Activated CD4-positive, alpha-beta T cell treated with anti-CD3 and anti-CD28 coated beads for 1 hour (primary cell): ENCODE measurements at regions not wholly inside any gene's neighbourhood (a gene's known extent, or its start where the extent isn't known, plus 50 kb on each side); places are given as distances from the start of the nearest gene placed in this dataset.

ENCODE experiments used
- DNase-seq: peaks from one replicate; pipeline ENCODE4 v3.0.0-alpha.2; 2020

GRCh38 chr5:117095346-117096332, 521.0 kb upstream of the SEMA6A start:
- DNase-seq = no peak

GRCh38 chr5:117094114-117094815, 519.6 kb upstream of the SEMA6A start:
- no peak for DNase-seq

GRCh38 chr5:117093653-117094052, 519.0 kb upstream of the SEMA6A start:
- DNase-seq = no peak

GRCh38 chr5:117089001-117089400, 514.4 kb upstream of the SEMA6A start:
- DNase-seq = no peak

DNA sequence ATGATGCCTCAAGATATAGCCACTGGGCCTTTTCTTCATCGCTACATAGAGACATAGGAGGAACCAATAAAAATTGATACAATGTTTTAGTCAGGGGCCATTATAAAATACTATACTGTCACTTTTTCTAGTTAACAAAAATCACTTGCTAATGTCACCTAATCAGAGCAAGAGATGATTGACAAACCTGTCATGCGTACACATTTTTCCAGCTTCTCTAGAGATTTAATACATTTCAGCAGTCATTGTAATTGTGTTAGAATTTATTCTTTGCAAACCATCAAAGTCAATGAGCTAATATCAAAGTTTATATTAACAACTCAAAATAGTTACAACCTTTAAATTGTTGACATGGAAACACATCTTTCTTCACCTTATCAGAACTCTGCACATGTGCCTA, 513.6 kb upstream of the SEMA6A start:
- no peak for DNase-seq

DNA sequence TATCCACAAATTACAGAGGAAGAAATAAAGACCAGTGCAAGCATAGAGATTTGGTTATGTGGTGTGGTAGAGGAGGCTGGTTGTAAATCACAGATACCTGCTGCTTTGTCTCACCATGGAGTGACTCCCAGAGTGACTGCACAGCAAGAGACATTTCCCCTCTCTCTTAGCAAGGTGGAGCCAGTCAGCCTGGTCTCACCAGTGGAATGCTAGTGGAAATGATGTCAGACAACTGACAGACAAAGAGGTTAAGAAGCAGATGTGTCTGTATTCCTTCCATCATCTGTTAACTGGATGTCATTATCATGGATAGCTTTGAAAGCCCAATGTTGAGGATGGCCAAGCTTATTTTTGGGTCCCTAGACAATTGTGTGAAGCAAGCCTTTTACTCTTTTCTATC, 509.4 kb upstream of the SEMA6A start:
- DNase-seq = no peak

GRCh38 chr5:117082977-117083376, 508.4 kb upstream of the SEMA6A start:
- DNase-seq = no peak

DNA sequence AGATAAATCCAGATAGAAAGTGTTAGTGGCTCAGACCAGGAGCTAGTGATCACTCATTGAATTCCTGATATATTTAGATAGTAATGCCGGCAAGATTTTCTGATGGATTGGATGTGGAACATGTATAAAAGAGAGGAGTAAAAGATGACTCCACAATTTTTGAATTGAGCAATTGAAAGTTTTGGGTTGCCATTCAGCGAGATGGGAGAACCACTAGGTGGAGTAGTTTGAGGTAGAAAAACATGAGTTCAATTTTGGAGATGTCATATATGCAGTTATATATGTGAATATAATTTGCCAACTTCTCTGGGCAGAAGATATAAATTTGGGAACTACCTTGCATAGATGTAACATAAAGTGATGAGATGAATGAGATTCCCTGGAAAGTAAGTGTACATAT, 502.5 kb upstream of the SEMA6A start:
- no peak for DNase-seq

GRCh38 chr5:117072439-117072838, 497.8 kb upstream of the SEMA6A start:
- no peak for DNase-seq

- no peak for DNase-seq
These were observed 491.2 kb upstream of the SEMA6A start for GRCh38 chr5:117065800-117066199.

DNA sequence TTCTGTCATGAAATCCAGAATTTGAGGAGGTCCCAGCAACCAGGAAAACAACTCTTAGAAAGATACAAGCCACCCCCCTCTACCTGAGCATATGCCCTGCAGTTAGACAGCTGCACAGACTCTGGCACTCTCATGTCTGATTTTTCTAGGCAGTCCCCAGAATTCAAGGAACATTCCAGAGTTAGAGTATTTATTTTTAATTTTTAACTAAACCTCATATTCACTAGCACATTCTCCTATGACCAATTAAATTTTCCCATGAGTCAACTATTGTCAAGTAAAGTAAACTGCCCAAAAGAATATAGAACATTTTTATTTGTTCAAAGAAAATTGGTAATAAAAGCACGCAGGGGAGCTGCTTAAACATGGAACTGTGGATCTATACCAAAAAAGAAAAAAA, 490.5 kb upstream of the SEMA6A start:
- no peak for DNase-seq

DNA sequence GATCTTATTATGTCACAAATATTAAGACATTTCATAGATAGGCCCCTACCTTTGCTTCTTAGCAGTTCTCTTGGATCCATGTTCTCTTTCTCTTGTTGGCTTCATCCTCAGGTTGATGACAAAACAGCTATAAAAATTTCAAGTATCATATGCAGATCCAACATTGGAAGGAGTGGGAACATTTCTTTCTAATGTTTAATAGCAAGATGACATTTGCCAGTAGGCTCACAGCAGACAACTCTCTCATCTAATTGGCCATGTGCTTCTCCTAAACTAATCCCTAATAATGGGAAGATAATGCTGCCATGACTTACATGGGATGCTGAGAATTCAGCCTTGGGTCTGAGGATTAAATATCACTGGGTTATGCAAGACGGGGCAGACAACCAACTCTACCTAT, 485.5 kb upstream of the SEMA6A start:
- DNase-seq = no peak

- DNase-seq = no peak
These were observed 484.1 kb upstream of the SEMA6A start for GRCh38 chr5:117058740-117059139.

GRCh38 chr5:117055517-117055916, 480.9 kb upstream of the SEMA6A start:
- no peak for DNase-seq

- DNase-seq = no peak
These were observed 480.3 kb upstream of the SEMA6A start for GRCh38 chr5:117054911-117055310.

DNA sequence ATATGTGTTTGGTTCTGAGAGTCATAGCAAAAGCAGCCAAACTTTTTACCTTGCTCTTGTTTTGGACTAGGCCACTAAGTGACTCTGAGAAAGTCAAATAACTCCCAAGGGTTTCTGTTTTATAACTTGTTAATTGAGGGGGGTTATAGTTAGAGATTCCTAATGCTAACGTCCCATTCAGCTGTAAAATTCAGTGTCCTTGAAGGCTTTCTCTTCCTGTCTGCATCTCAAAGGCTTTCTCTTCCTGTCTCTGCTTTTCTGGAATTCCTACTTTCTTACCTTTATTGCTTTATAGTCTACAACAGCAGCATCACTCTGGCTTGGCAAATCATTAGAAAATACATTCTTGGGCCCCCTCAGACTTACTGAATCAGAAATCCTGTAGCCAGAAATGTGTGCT, 479.5 kb upstream of the SEMA6A start:
- DNase-seq = no peak

DNA sequence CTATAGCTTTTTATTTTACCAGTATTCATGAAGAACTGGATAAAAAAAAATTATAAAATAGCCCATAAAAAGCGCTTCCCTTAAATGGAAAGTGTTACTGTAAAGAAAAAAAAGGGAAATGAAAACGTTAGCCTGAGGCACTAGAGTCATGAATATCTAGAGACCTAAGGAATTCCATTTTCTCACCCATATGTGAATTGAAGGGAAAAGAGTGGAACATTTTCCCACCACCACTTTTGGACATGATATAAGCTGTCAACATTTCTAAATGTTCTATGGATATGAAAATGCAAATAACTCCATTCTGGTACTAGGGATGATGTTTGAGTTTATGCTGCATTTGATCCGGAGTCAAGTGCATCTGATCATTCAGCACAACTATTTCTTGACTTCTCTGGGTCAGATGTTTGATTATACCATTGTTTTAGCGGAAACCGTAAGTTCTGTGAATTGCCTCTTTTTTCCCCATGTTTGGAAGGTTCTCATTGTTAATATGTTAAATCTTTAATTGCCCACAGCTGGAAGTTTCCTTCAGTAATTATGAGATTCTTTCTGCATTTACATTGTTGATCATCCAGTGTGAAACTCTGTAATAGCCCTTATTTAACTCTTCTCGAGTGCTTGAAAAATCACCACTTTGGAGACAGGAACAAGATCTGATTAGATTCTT, 467.4 kb upstream of the SEMA6A start:
- no peak for DNase-seq

GRCh38 chr5:117039035-117039434, 464.4 kb upstream of the SEMA6A start:
- no peak for DNase-seq

- no peak for DNase-seq
These were observed 452.8 kb upstream of the SEMA6A start for GRCh38 chr5:117027384-117027783.

- DNase-seq = no peak
These were observed 446.4 kb upstream of the SEMA6A start for GRCh38 chr5:117020999-117021398.

DNA sequence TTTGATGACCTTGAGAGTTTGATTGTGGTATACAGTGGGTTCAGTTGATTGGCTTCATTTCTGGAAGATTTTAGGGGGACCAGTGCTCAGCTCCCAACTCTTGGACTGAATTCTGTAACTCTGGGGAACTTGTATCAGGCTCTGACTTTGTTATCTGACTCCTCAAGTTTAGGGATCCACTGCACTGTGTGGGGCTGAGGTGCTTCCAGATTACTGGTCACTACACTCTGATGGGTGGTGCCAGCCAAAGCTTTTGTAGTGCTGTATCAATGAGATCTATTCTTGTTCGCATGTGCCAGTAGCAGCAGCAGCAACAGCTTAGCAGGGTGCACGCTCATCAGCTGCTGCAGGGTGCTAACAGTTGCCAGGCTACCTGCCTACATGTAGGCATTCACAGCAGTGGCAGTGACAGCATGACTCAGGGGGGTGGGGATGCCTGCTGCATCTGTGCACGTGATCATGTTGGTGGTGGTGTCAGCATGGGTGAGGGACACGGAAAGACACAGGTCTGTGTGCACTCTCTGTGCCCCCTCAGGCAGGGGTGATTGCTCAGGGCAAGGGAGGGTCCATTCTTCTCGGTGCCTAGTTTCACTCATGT, 438.8 kb upstream of the SEMA6A start:
- DNase-seq = no peak

- no peak for DNase-seq
These were observed 436.0 kb upstream of the SEMA6A start for GRCh38 chr5:117010574-117010973.

DNA sequence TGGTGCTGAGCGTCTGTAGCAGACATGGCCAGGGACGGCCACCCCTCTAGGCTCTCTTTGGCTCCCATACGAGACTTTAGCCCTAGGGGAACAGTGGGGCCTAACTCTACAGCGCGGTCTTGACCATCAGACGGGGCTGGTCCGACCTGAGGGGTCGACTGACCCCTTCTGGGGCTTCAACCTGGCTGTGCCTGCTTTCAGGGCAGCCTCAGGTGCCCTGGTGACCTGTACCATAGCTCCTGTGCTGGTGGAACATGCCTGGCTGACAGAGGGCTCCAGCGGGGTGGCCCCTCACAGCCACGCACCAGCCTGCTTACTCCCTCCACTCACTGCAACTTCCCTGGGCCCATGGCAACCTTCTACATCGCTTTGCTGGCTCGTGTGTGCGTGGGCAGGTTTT, 423.4 kb upstream of the SEMA6A start:
- DNase-seq = no peak
